Activated T-cell treated with anti-CD3 and anti-CD28 coated beads, Interleukin-2, amount 50 U/mL, for 48 hours (primary cell): ENCODE measurements at regions not wholly inside any gene's neighbourhood (a gene's known extent, or its start where the extent isn't known, plus 50 kb on each side); places are given as distances from the start of the nearest gene placed in this dataset.

Experiments
- DNase-seq, 2 experiments: peaks; one replicate each; pipeline ENCODE4 v3.0.0-alpha.2; 2020

GRCh38 chr9:14560194-14560593 lies 133.0 kb downstream of the ZDHHC21 start:
- peak; percentile 24 to 29 for DNase-seq

GRCh38 chr9:14554886-14555285 lies 138.3 kb downstream of the ZDHHC21 start:
- no peak for DNase-seq

- no peak for DNase-seq
These were observed 145.8 kb downstream of the ZDHHC21 start for GRCh38 chr9:14547245-14548060.

GRCh38 chr9:14546693-14547092 lies 146.5 kb downstream of the ZDHHC21 start:
- DNase-seq: no peak

GRCh38 chr9:14542071-14542470 lies 151.2 kb downstream of the ZDHHC21 start:
- no peak for DNase-seq

GRCh38 chr9:14538526-14538925 lies 154.7 kb downstream of the ZDHHC21 start:
- DNase-seq: no peak

GRCh38 chr9:14535161-14535955 lies 157.9 kb downstream of the ZDHHC21 start:
- DNase-seq: no peak

- no peak for DNase-seq
These were observed 159.2 kb downstream of the ZDHHC21 start for GRCh38 chr9:14533867-14534640.

GRCh38 chr9:14532456-14533115 lies 160.6 kb downstream of the ZDHHC21 start:
- no peak for DNase-seq

- DNase-seq: no peak
These were observed 161.6 kb downstream of the ZDHHC21 start for GRCh38 chr9:14531341-14532269.

- no peak for DNase-seq
These were observed 162.4 kb downstream of the ZDHHC21 start for GRCh38 chr9:14530841-14531240.

- no peak for DNase-seq
These were observed 162.9 kb downstream of the ZDHHC21 start for GRCh38 chr9:14530366-14530765.

- no peak for DNase-seq
These were observed 163.6 kb downstream of the ZDHHC21 start for GRCh38 chr9:14529629-14530028.

- DNase-seq: no peak
These were observed 164.2 kb downstream of the ZDHHC21 start for GRCh38 chr9:14529054-14529453.

- DNase-seq: no peak
These were observed 166.7 kb downstream of the ZDHHC21 start for GRCh38 chr9:14526504-14526903.

GRCh38 chr9:14525856-14526255 lies 167.4 kb downstream of the ZDHHC21 start:
- DNase-seq: no peak

GRCh38 chr9:14524873-14525515 lies 168.2 kb downstream of the ZDHHC21 start:
- DNase-seq: no peak

- DNase-seq: no peak
These were observed 169.7 kb downstream of the ZDHHC21 start for GRCh38 chr9:14523545-14523944.

- DNase-seq: no peak
These were observed 170.4 kb downstream of the ZDHHC21 start for GRCh38 chr9:14522627-14523379.

- DNase-seq: no peak
These were observed 172.9 kb downstream of the ZDHHC21 start for GRCh38 chr9:14520341-14520740.
